ENCODE measurements at regions not wholly inside any gene's neighbourhood (a gene's known extent, or its start where the extent isn't known, plus 50 kb on each side); places are given as distances from the start of the nearest gene placed in this dataset.
A peak's percentile ranks its signal among the peaks of the same experiment; 100 is the strongest.

DNA sequence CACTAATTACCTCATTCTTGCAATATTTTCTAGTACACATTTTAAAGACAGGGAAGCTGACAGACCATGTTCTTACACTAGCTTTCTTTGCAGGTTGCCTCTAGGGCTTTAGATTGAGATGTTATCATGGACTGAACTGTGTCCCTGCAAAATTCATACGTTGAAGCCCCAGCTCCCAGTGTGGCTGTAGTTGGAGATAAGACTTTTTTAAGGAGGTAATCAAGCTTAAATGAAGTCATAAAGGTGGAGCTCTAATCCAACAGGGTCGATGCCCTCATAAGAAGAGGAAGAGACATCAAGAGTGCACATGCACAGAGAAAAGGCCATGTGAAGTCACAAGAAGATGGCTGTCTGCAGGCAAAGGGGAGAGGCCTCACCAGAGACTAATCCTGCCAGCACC lies 471.2 kb upstream of the ACTBL2 start:
- no peaks in the 10 kb centered on the region for H3K9me3 Mint-ChIP-seq

DNA sequence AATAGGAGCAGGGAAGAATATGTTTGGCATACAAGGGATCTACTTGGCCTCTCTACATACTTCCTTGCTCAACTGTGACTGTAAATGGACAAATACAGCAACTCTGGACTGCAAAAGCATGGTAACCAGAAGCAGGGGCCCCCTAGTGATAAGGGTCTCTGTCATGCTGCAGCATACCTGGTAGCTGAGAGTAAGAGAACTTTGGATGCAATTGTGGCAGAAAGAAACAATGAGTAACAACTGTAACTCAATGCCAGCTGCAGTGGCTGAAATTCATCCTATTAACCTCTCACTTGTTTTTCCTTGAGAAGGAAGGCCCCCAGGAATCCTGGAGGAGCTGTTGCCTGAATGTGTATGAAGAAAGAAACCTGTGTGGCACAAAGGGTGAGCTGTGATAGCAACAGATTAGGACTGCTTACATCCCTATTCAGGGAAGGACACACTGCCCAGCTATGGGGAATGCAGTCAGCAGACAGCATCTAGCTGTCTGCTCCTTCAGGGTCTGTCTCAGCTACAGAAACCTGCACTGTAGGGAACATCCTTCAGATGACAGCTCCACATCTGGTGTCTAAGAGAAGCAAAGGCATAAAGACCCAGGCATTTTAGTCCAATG lies 468.1 kb upstream of the ACTBL2 start:
- H3K9me3 Mint-ChIP-seq, result no peaks in the 10 kb centered on the region
- H3K36me3 ChIP-seq (ENCODE audit: control insufficient read depth, insufficient read depth, low read length), result no peaks in the 10 kb centered on the region
- H3K36me3 Mint-ChIP-seq (ENCODE audit: low read depth), result no peaks in the 10 kb centered on the region
- peaks cover under 1% of the 10 kb centered on the region for H3K4me1 ChIP-seq (ENCODE audit: control insufficient read depth, insufficient read depth, low read length)
- H3K27me3 Mint-ChIP-seq (ENCODE audit: insufficient read depth), result no peaks in the 10 kb centered on the region
- H3K9me3 ChIP-seq (ENCODE audit: control insufficient read depth, low read length), result no peaks in the 10 kb centered on the region
- peak; percentile 48 for DNase-seq
- no peak overlapping the region for H3K27ac ChIP-seq (ENCODE audit: low read depth, low read length)
- H3K4me3 Mint-ChIP-seq, result no peak overlapping the region
- TF ChIP-seq, protein P1, sequence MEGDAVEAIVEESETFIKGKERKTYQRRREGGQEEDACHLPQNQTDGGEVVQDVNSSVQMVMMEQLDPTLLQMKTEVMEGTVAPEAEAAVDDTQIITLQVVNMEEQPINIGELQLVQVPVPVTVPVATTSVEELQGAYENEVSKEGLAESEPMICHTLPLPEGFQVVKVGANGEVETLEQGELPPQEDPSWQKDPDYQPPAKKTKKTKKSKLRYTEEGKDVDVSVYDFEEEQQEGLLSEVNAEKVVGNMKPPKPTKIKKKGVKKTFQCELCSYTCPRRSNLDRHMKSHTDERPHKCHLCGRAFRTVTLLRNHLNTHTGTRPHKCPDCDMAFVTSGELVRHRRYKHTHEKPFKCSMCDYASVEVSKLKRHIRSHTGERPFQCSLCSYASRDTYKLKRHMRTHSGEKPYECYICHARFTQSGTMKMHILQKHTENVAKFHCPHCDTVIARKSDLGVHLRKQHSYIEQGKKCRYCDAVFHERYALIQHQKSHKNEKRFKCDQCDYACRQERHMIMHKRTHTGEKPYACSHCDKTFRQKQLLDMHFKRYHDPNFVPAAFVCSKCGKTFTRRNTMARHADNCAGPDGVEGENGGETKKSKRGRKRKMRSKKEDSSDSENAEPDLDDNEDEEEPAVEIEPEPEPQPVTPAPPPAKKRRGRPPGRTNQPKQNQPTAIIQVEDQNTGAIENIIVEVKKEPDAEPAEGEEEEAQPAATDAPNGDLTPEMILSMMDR (conservative IDR thresholded peaks at IDR 0.05), result no peak
- H3K4me3 ChIP-seq (ENCODE audit: low read length), result no peak overlapping the region
- no peak overlapping the region for H3K27ac Mint-ChIP-seq
- peaks cover 18% of the 10 kb centered on the region for H3K4me1 Mint-ChIP-seq
- no peak overlapping the region for H3K9ac ChIP-seq (ENCODE audit: extremely low read depth, low read length, poor library complexity, severe bottlenecking)
- no peaks in the 10 kb centered on the region for H3K27me3 ChIP-seq (ENCODE audit: control insufficient read depth, insufficient read depth, low read length, poor library complexity, severe bottlenecking)

More for the DNA sequence above, 471.2 kb upstream of the ACTBL2 start:
- Mint-ChIP-seq H3K27me3 (ENCODE audit: insufficient read depth) (peaks cover 14% of the 10 kb centered on the region), H3K4me1 (peaks cover 25% of the 10 kb centered on the region), H3K27ac (no peak overlapping the region), H3K4me3 (no peak overlapping the region), H3K36me3 (ENCODE audit: low read depth) (no peaks in the 10 kb centered on the region)
- no peak for DNase-seq
- Histone ChIP-seq H3K36me3 (ENCODE audit: control insufficient read depth, insufficient read depth, low read length) (no peaks in the 10 kb centered on the region), H3K9me3 (ENCODE audit: control insufficient read depth, low read length) (no peaks in the 10 kb centered on the region), H3K9ac (ENCODE audit: extremely low read depth, low read length, poor library complexity, severe bottlenecking) (no peak overlapping the region), H3K27ac (ENCODE audit: low read depth, low read length) (no peak overlapping the region), H3K4me1 (ENCODE audit: control insufficient read depth, insufficient read depth, low read length) (peaks cover 5% of the 10 kb centered on the region), H3K27me3 (ENCODE audit: control insufficient read depth, insufficient read depth, low read length, poor library complexity, severe bottlenecking) (no peaks in the 10 kb centered on the region), H3K4me3 (ENCODE audit: low read length) (no peak overlapping the region)
- TF ChIP-seq, protein P1 (conservative IDR thresholded peaks at IDR 0.05), result no peak
- WGBS, 2 experiments (ENCODE audit: insufficient coverage in 1 of 2, insufficient read length in 1 of 2), result 93 to 100% methylated on average over 1 to 2 of the region's 2 CpGs

DNA sequence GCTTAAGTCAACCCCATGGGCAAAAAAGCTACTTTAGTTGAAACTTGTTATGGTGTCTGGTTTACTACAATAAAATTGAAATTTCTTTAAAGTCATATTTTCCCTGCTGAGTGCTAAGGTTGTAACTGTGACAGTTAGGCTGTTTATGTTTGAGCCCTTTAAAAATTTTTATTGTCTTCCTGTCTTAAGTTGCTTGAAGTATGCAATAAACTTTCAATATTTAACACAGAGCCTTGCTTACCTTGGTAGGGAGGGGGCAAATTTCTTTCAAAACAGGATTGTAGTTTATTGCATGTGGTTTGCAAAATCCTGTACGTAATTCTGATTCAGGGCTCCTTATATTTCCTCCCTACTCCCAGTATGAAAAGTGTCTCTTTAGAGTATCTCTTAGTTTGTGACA lies 465.5 kb upstream of the ACTBL2 start:
- Histone ChIP-seq H3K27me3 (ENCODE audit: control insufficient read depth, insufficient read depth, low read length, poor library complexity, severe bottlenecking) (no peaks in the 10 kb centered on the region), H3K9ac (ENCODE audit: extremely low read depth, low read length, poor library complexity, severe bottlenecking) (no peak overlapping the region), H3K27ac (ENCODE audit: low read depth, low read length) (no peak overlapping the region), H3K4me1 (ENCODE audit: control insufficient read depth, insufficient read depth, low read length) (no peaks in the 10 kb centered on the region), H3K9me3 (ENCODE audit: control insufficient read depth, low read length) (no peaks in the 10 kb centered on the region), H3K36me3 (ENCODE audit: control insufficient read depth, insufficient read depth, low read length) (no peaks in the 10 kb centered on the region), H3K4me3 (ENCODE audit: low read length) (no peak overlapping the region)
- 100% methylated on average over 1 of the region's 1 CpG; no CpG with 5 or more reads in 1 of the 2 experiments for WGBS, 2 experiments (ENCODE audit: insufficient coverage in 1 of 2, insufficient read length in 1 of 2)
- H3K4me1 Mint-ChIP-seq, result peaks cover 12% of the 10 kb centered on the region
- no peaks in the 10 kb centered on the region for H3K36me3 Mint-ChIP-seq (ENCODE audit: low read depth)
- H3K4me3 Mint-ChIP-seq, result no peak overlapping the region
- H3K27me3 Mint-ChIP-seq (ENCODE audit: insufficient read depth), result peaks cover 2% of the 10 kb centered on the region
- peaks cover 3% of the 10 kb centered on the region for H3K9me3 Mint-ChIP-seq
- no peak for DNase-seq
- H3K27ac Mint-ChIP-seq, result no peak overlapping the region
- TF ChIP-seq, protein P1 (conservative IDR thresholded peaks at IDR 0.05), result no peak

Measured in endodermal cell (in vitro differentiated cells).